Loucy (cell line): ENCODE measurements at regions not wholly inside any gene's neighbourhood (a gene's known extent, or its start where the extent isn't known, plus 50 kb on each side); places are given as distances from the start of the nearest gene placed in this dataset.

Experiments used
- CTCF ChIP-seq: fragments of 200-600 bp; sonication (generic); conservative IDR thresholded peaks from 2 replicates; pipeline ENCODE4 v1.5.1; 2014; ENCODE audit warnings: mild to moderate bottlenecking, antibody characterized with exemption, low read length
- EZH2phosphoT487 ChIP-seq: fragments of 200-600 bp; IDR thresholded peaks from 2 replicates; pipeline ENCODE4 v1.6.1; 2018; ENCODE audit warnings: antibody characterized with exemption, mild to moderate bottlenecking, moderate library complexity, borderline replicate concordance

- TF ChIP-seq CTCF: peak; percentile 50
- TF ChIP-seq EZH2phosphoT487: no peak
Measured at GRCh38 chrX:95318882-95319281, 1365.8 kb upstream of the DIAPH2 start.
